ENCODE measurements at regions not wholly inside any gene's neighbourhood (a gene's known extent, or its start where the extent isn't known, plus 50 kb on each side); places are given as distances from the start of the nearest gene placed in this dataset.
A peak's percentile ranks its signal among the peaks of the same experiment; 100 is the strongest.

DNA sequence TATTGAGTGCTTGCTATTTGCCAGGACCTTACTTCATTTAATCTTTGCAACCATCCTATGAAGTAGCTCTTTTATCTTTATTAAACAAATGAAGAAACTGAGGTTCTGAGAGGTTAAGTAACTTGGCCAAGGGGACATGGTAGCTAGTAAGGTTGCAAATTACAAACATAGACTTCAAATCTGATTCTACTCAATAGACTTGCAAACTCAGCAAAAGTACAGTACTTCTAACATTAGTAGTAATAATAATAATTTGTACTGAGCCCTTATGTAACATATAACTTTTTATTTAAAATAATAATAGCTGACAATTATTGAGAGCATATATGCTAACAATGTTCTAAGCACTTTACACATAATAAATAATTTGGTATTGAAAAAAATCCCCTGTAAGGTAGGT is 255.7 kb upstream of the ATP5MC3 start:
- ChIA-PET CTCF (no interaction called here), POLR2A (no interaction called here)
- DNase-seq (ENCODE audit: low read depth in 1 of 2, low spot score in 1 of 2) (no peak), FAIRE-seq (no peak), ATAC-seq (no peak)
- H3K4me2 ChIP-seq: no peak overlapping the region
- no peaks in the 10 kb centered on the region for H3K4me1 ChIP-seq
- no peak overlapping the region for H3K27ac ChIP-seq
- no peak overlapping the region for H3K4me3 ChIP-seq
- no peaks in the 10 kb centered on the region for H3K9me3 ChIP-seq
- TF ChIP-seq TP53 (CRISPR knock-in tag; IDR thresholded peaks at IDR 0.05) (no peak), MAFK (IDR thresholded peaks at IDR 0.05; ENCODE audit: partially characterized antibody) (peak; percentile 28)

DNA sequence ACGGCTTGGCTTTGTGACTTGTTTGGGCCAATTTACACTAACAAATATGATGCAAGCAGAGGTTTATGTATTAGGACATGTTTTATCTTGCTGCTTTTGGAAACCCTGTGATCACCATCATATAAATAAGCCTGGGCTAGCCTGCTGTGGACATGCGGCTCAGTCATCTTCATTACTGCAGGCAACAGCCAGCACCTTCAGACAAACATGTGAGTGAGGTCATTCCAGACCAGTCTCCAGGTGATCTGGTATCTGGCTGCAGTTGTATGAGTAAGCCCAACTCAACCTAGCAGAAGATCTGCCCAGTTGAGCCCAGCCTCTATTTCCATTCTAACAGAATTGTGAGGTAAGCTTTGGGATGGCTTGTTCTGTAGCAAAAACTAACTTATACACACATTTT is 254.6 kb upstream of the ATP5MC3 start:
- no peak overlapping the region for H3K27ac ChIP-seq
- POLR2A ChIA-PET: no interaction called here
- TF ChIP-seq RFX5 (IDR thresholded peaks at IDR 0.05) (no peak), TFCP2L1 (CRISPR knock-in tag; IDR thresholded peaks at IDR 0.05) (no peak), CBX8 (IDR thresholded peaks at IDR 0.05) (no peak), POLR2AphosphoS2 (conservative IDR thresholded peaks at IDR 0.05; ENCODE audit: low read length) (no peak), FOSB (CRISPR knock-in tag; IDR thresholded peaks at IDR 0.05) (no peak), CBX2 (IDR thresholded peaks at IDR 0.05; ENCODE audit: borderline replicate concordance, low read depth) (no peak), CHD4 (IDR thresholded peaks at IDR 0.05; ENCODE audit: borderline replicate concordance) (no peak), HOXB13 (CRISPR knock-in tag; IDR thresholded peaks at IDR 0.05; ENCODE audit: low read depth) (no peak), HOXA7 (CRISPR knock-in tag; IDR thresholded peaks at IDR 0.05) (no peak), RNF2 (IDR thresholded peaks at IDR 0.05; ENCODE audit: borderline replicate concordance, low read depth) (no peak), EHMT2 (IDR thresholded peaks at IDR 0.05; ENCODE audit: low read depth) (no peak), MAZ (IDR thresholded peaks at IDR 0.05; ENCODE audit: borderline replicate concordance, low read depth, low read length) (no peak), MAFK (IDR thresholded peaks at IDR 0.05; ENCODE audit: partially characterized antibody) (no peak), NR3C1 (IDR thresholded peaks at IDR 0.05) (no peak), BHLHE40 (IDR thresholded peaks at IDR 0.05; ENCODE audit: low read depth, low read length) (no peak)
- TF ChIP-seq, protein P1, sequence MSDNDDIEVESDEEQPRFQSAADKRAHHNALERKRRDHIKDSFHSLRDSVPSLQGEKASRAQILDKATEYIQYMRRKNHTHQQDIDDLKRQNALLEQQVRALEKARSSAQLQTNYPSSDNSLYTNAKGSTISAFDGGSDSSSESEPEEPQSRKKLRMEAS (IDR thresholded peaks at IDR 0.05): no peak
- TF ChIP-seq, protein P2, sequence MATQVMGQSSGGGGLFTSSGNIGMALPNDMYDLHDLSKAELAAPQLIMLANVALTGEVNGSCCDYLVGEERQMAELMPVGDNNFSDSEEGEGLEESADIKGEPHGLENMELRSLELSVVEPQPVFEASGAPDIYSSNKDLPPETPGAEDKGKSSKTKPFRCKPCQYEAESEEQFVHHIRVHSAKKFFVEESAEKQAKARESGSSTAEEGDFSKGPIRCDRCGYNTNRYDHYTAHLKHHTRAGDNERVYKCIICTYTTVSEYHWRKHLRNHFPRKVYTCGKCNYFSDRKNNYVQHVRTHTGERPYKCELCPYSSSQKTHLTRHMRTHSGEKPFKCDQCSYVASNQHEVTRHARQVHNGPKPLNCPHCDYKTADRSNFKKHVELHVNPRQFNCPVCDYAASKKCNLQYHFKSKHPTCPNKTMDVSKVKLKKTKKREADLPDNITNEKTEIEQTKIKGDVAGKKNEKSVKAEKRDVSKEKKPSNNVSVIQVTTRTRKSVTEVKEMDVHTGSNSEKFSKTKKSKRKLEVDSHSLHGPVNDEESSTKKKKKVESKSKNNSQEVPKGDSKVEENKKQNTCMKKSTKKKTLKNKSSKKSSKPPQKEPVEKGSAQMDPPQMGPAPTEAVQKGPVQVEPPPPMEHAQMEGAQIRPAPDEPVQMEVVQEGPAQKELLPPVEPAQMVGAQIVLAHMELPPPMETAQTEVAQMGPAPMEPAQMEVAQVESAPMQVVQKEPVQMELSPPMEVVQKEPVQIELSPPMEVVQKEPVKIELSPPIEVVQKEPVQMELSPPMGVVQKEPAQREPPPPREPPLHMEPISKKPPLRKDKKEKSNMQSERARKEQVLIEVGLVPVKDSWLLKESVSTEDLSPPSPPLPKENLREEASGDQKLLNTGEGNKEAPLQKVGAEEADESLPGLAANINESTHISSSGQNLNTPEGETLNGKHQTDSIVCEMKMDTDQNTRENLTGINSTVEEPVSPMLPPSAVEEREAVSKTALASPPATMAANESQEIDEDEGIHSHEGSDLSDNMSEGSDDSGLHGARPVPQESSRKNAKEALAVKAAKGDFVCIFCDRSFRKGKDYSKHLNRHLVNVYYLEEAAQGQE (IDR thresholded peaks at IDR 0.05): no peak
- TF ChIP-seq, protein P3, sequence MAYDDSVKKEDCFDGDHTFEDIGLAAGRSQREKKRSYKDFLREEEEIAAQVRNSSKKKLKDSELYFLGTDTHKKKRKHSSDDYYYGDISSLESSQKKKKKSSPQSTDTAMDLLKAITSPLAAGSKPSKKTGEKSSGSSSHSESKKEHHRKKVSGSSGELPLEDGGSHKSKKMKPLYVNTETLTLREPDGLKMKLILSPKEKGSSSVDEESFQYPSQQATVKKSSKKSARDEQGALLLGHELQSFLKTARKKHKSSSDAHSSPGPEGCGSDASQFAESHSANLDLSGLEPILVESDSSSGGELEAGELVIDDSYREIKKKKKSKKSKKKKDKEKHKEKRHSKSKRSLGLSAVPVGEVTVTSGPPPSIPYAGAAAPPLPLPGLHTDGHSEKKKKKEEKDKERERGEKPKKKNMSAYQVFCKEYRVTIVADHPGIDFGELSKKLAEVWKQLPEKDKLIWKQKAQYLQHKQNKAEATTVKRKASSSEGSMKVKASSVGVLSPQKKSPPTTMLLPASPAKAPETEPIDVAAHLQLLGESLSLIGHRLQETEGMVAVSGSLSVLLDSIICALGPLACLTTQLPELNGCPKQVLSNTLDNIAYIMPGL (CRISPR knock-in tag; IDR thresholded peaks at IDR 0.05; ENCODE audit: borderline replicate concordance): no peak
- TF ChIP-seq, protein P4, sequence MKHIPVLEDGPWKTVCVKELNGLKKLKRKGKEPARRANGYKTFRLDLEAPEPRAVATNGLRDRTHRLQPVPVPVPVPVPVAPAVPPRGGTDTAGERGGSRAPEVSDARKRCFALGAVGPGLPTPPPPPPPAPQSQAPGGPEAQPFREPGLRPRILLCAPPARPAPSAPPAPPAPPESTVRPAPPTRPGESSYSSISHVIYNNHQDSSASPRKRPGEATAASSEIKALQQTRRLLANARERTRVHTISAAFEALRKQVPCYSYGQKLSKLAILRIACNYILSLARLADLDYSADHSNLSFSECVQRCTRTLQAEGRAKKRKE (CRISPR knock-in tag; IDR thresholded peaks at IDR 0.05; ENCODE audit: low read depth): no peak
- no peak overlapping the region for H3K4me2 ChIP-seq
- FAIRE-seq: no peak
- ATAC-seq: no peak
- CTCF ChIA-PET: no interaction called here
- no peak for DNase-seq (ENCODE audit: low read depth in 1 of 2, low spot score in 1 of 2)
- whole genome bisulfite sequencing (ENCODE audit: missing lambda C conversion rate): 10% methylated on average over 2 of the region's 2 CpGs
- no peak overlapping the region for H3K4me3 ChIP-seq
- H3K4me1 ChIP-seq: no peaks in the 10 kb centered on the region
- no peaks in the 10 kb centered on the region for H3K9me3 ChIP-seq
